ENCODE measurements at regions not wholly inside any gene's neighbourhood (a gene's known extent, or its start where the extent isn't known, plus 50 kb on each side); places are given as distances from the start of the nearest gene placed in this dataset.

GRCh38 chr3:66101901-66102300 lies 63.2 kb upstream of the MAGI1 start (continued):
- no peak for TF ChIP-seq JUNB (IDR thresholded peaks at IDR 0.05)
- TF ChIP-seq, protein P1, sequence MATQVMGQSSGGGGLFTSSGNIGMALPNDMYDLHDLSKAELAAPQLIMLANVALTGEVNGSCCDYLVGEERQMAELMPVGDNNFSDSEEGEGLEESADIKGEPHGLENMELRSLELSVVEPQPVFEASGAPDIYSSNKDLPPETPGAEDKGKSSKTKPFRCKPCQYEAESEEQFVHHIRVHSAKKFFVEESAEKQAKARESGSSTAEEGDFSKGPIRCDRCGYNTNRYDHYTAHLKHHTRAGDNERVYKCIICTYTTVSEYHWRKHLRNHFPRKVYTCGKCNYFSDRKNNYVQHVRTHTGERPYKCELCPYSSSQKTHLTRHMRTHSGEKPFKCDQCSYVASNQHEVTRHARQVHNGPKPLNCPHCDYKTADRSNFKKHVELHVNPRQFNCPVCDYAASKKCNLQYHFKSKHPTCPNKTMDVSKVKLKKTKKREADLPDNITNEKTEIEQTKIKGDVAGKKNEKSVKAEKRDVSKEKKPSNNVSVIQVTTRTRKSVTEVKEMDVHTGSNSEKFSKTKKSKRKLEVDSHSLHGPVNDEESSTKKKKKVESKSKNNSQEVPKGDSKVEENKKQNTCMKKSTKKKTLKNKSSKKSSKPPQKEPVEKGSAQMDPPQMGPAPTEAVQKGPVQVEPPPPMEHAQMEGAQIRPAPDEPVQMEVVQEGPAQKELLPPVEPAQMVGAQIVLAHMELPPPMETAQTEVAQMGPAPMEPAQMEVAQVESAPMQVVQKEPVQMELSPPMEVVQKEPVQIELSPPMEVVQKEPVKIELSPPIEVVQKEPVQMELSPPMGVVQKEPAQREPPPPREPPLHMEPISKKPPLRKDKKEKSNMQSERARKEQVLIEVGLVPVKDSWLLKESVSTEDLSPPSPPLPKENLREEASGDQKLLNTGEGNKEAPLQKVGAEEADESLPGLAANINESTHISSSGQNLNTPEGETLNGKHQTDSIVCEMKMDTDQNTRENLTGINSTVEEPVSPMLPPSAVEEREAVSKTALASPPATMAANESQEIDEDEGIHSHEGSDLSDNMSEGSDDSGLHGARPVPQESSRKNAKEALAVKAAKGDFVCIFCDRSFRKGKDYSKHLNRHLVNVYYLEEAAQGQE (IDR thresholded peaks at IDR 0.05; ENCODE audit: low read depth, low read length), result no peak
- TF ChIP-seq SMAD1 (IDR thresholded peaks at IDR 0.05; ENCODE audit: low read depth, partially characterized antibody), result no peak
- no peak for TF ChIP-seq PML (IDR thresholded peaks at IDR 0.05; ENCODE audit: low read length)
- TF ChIP-seq CTCF (IDR thresholded peaks at IDR 0.05 in 2 of 3, conservative IDR thresholded peaks at IDR 0.05 in 1 of 3; ENCODE audit: control insufficient read depth in 2 of 3, extremely low read depth in 1 of 3, insufficient read depth in 1 of 3, low read depth in 3 of 3, low read length in 3 of 3), result no peak
- no peak for TF ChIP-seq ZNF622 (IDR thresholded peaks at IDR 0.05)
- no peak for TF ChIP-seq SP1 (IDR thresholded peaks at IDR 0.05; ENCODE audit: low read depth, low read length)
- no peak for TF ChIP-seq GATAD2B (conservative IDR thresholded peaks at IDR 0.05; ENCODE audit: low read depth)

- no peak overlapping the region for H3K27ac ChIP-seq (ENCODE audit: control insufficient read depth, insufficient read depth)
- BruUV-seq (replicated peaks), result no TSS peak
- ChIA-PET POLR2A (no interaction called here), SMC1A (ENCODE audit: uncharacterized antibody, unreplicated experiment) (interaction anchor here (0.9 kb wide), 1 partner anchor 17 kb away, joined by 3 read pairs; no protein-coding TSS in a partner anchor), RAD21 (ENCODE audit: unreplicated experiment) (no interaction called here), CTCF (no interaction called here)
- FAIRE-seq, result no peak
- no peaks in the 10 kb centered on the region for H3K36me3 ChIP-seq (ENCODE audit: control insufficient read depth in 2 of 2, insufficient read depth in 2 of 2, low read length in 1 of 2)
- H2AFZ ChIP-seq (ENCODE audit: control insufficient read depth, low read depth, low read length), result no peak overlapping the region
- no peaks in the 10 kb centered on the region for H4K20me1 ChIP-seq (ENCODE audit: control insufficient read depth, insufficient read depth)
- H3K4me3 ChIP-seq, result no peak overlapping the region
- H3K9ac ChIP-seq (ENCODE audit: control insufficient read depth, insufficient read depth, low read length), result no peak overlapping the region
- intact Hi-C loops (cut with micrococcal nuclease; ENCODE audit: unreplicated experiment) (no loop called here), in situ Hi-C loops (cut with MboI) (no loop called here)
- WGBS (ENCODE audit: insufficient coverage, insufficient replicate concordance, low lambda C conversion rate, missing lambda C conversion rate), result 0% methylated on average over 1 of the region's 1 CpG
- H3K79me2 ChIP-seq (ENCODE audit: control insufficient read depth, insufficient read depth, low read length), result no peaks in the 10 kb centered on the region
- no peaks in the 10 kb centered on the region for H3K27me3 ChIP-seq (replicated peaks in 1 of 2; ENCODE audit: control insufficient read depth in 2 of 2, insufficient read depth in 2 of 2, low read length in 1 of 2)
- H3K4me2 ChIP-seq (ENCODE audit: control insufficient read depth, insufficient read depth), result no peak overlapping the region
- ATAC-seq, result no peak
- H3K9me3 ChIP-seq (replicated peaks; ENCODE audit: control insufficient read depth, insufficient read depth, low read length), result no peaks in the 10 kb centered on the region
- H3K4me1 ChIP-seq (ENCODE audit: control insufficient read depth, insufficient read depth, low read length), result no peaks in the 10 kb centered on the region
- DNase-seq (ENCODE audit: low read depth, low spot score), result no peak
- TF ChIP-seq, protein P2, sequence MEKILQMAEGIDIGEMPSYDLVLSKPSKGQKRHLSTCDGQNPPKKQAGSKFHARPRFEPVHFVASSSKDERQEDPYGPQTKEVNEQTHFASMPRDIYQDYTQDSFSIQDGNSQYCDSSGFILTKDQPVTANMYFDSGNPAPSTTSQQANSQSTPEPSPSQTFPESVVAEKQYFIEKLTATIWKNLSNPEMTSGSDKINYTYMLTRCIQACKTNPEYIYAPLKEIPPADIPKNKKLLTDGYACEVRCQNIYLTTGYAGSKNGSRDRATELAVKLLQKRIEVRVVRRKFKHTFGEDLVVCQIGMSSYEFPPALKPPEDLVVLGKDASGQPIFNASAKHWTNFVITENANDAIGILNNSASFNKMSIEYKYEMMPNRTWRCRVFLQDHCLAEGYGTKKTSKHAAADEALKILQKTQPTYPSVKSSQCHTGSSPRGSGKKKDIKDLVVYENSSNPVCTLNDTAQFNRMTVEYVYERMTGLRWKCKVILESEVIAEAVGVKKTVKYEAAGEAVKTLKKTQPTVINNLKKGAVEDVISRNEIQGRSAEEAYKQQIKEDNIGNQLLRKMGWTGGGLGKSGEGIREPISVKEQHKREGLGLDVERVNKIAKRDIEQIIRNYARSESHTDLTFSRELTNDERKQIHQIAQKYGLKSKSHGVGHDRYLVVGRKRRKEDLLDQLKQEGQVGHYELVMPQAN (conservative IDR thresholded peaks at IDR 0.05), result no peak
- TF ChIP-seq, protein P3, sequence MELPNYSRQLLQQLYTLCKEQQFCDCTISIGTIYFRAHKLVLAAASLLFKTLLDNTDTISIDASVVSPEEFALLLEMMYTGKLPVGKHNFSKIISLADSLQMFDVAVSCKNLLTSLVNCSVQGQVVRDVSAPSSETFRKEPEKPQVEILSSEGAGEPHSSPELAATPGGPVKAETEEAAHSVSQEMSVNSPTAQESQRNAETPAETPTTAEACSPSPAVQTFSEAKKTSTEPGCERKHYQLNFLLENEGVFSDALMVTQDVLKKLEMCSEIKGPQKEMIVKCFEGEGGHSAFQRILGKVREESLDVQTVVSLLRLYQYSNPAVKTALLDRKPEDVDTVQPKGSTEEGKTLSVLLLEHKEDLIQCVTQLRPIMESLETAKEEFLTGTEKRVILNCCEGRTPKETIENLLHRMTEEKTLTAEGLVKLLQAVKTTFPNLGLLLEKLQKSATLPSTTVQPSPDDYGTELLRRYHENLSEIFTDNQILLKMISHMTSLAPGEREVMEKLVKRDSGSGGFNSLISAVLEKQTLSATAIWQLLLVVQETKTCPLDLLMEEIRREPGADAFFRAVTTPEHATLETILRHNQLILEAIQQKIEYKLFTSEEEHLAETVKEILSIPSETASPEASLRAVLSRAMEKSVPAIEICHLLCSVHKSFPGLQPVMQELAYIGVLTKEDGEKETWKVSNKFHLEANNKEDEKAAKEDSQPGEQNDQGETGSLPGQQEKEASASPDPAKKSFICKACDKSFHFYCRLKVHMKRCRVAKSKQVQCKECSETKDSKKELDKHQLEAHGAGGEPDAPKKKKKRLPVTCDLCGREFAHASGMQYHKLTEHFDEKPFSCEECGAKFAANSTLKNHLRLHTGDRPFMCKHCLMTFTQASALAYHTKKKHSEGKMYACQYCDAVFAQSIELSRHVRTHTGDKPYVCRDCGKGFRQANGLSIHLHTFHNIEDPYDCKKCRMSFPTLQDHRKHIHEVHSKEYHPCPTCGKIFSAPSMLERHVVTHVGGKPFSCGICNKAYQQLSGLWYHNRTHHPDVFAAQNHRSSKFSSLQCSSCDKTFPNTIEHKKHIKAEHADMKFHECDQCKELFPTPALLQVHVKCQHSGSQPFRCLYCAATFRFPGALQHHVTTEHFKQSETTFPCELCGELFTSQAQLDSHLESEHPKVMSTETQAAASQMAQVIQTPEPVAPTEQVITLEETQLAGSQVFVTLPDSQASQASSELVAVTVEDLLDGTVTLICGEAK (IDR thresholded peaks at IDR 0.05; ENCODE audit: borderline replicate concordance), result no peak
- TF ChIP-seq ZZZ3 (IDR thresholded peaks at IDR 0.05; ENCODE audit: control insufficient read depth, insufficient read length, low read depth), result no peak
- TF ChIP-seq MTA3 (IDR thresholded peaks at IDR 0.05; ENCODE audit: borderline replicate concordance, low read length), result no peak
Observed at GRCh38 chr3:66099541-66100065, 60.9 kb upstream of the MAGI1 start.

Measured in GM12878 (cell line).